AG09319 (cell line): ENCODE measurements at regions not wholly inside any gene's neighbourhood (a gene's known extent, or its start where the extent isn't known, plus 50 kb on each side); places are given as distances from the start of the nearest gene placed in this dataset.

Experiments used
- DNase-seq: peaks from one replicate; pipeline ENCODE4 v3.0.0-alpha.2; 2010; ENCODE audit warnings: low read depth; ENCODE audit errors: extremely low read depth
- CTCF ChIP-seq: IDR thresholded peaks from 2 replicates; pipeline ENCODE4 v1.5.1; 2011; ENCODE audit warnings: low read depth, mild to moderate bottlenecking, inconsistent platforms, low read length, moderate library complexity

DNA sequence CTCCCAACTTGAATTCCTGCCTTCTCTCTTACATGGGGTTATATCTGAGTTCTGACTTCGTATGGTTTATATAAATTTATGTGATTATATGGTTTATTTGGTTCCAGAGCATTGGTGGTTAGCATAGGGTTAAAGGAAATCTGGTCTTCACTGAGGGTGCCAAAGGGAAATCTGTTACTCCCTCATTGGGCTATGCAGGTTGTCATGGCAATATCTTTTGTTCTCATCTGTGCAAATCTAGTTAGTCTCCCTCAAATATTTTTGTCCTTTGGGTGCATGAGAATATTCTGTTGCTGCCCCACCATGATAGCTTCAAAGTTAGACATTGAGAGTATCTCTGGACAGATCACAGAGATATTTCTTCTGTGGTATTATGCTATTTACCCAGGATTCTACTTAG, 71.8 kb upstream of the OTUD4 start:
- no peak for DNase-seq
- no peak for TF ChIP-seq CTCF

GRCh38 chr4:145251391-145251790, 71.0 kb upstream of the OTUD4 start:
- DNase-seq = no peak
- TF ChIP-seq CTCF = no peak

DNA sequence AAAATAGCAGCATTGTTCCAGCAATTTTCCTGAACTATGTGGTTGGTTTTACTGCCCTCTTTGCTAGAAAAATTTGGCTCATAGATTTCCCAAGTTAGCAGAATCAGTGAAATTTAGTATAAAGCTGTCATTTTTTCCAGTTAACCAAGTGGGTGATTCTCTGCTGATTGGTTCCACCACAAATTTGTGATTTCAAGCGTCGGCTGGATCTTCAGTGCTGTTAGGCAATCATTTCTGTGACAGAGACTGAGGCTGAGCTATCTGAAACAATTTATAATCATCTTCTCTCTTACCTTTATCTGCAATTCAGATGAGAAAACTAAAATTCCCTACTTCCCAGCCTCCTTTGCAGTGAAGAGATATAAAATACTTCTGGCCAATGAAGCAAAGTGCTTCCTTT, 68.6 kb upstream of the OTUD4 start:
- DNase-seq = no peak
- no peak for TF ChIP-seq CTCF

GRCh38 chr4:145248502-145248901, 68.1 kb upstream of the OTUD4 start:
- DNase-seq = no peak
- no peak for TF ChIP-seq CTCF

DNA sequence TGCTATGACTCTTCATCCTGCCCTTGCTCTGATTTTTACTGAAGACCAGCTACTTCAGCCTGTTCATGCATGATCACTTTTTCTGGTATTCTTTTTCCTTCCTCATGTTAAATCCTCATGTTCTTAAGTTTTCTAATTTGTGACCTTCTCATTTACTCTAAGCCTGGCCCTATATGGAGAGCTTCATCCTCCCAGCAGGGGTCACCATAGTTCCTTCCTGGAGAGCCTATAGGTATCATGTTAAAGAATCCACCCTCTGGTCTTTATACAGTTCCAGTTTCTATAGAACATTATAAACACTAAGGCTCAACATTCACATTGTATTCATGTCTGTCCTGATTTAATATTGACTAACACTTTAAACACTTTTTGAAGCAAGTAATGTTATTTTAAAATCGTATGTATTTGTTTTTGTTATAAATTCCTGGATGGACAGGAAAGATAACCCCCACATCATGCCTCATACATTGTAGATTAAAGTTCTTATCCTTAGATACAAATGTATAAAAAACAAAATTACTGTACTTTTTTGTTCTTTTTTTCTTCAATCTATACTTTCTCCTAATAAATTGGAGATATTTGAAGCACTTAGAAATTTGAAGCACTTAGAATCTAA, 53.8 kb upstream of the OTUD4 start:
- DNase-seq = no peak
- peak; percentile 91 for TF ChIP-seq CTCF

DNA sequence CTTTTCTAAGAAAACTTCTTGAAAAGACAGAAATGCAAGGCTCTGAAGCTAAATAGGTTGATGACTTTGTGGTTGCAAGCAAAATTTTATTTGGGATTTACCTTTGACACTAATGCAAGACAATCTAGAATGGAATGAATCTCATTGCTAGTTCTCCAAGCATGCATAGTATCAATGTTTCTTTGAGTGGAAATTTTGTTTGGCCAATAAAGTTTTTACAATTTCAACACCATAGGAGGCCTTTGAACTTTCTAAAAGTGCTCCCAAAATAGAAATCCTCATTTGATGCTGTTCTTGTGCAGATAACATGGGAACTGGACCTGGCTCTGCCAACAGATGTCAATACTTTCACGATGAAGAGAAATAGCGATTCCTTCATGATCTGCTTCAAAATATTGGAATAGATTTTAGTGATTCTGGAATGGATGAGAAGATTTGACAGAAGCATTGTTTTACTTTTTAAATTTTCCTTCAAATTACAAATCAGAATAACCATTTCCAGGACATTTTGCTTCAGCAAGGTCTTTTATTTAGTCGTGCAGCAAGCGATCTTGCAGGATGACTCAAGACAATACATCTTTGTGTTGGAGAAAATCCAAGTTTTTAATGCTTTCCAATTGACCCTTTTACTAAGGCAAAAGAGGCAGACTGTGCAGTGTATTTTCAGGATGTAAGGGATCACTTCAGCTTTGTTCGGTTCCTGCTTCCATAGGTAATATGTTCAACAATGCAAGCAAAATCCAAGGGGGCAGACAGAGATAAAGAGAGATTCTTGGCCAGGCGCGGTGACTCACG, 51.7 kb upstream of the OTUD4 start:
- TF ChIP-seq CTCF = no peak
- no peak for DNase-seq

- no peak for TF ChIP-seq CTCF
- DNase-seq = peak; percentile 49
These were observed 50.3 kb upstream of the OTUD4 start for GRCh38 chr4:145230726-145231125.
